Esophagus muscularis mucosa (tissue), 4 donors: ENCODE measurements at regions not wholly inside any gene's neighbourhood (a gene's known extent, or its start where the extent isn't known, plus 50 kb on each side); places are given as distances from the start of the nearest gene placed in this dataset.

ENCODE experiments used
- DNase-seq: peaks from one replicate; pipeline ENCODE4 v3.0.0-alpha.2; 2017; ENCODE audit errors: extremely low spot score
- H3K27ac ChIP-seq, 4 donors: fragments of 200-600 bp; sonication (generic); replicated peaks in 1 of 4; 1 replicate in 3 of 4; 2 replicates in 1 of 4; pipeline ENCODE4 v1.5.1; 2016 to 2019; ENCODE audit warnings: mild to moderate bottlenecking in 1 of 4
- H3K27me3 ChIP-seq, 4 donors: fragments of 200-600 bp; sonication (generic); one replicate each; pipeline versions ENCODE4 v1.5.1 to v1.6.0; 2016 to 2019
- H3K36me3 ChIP-seq, 4 donors: fragments of 200-600 bp; sonication (generic); one replicate each; pipeline ENCODE4 v1.5.1; 2016 to 2019
- H3K4me1 ChIP-seq, 4 donors: fragments of 200-600 bp; sonication (generic); one replicate each; pipeline ENCODE4 v1.5.1; 2016 to 2019
- H3K4me3 ChIP-seq, 4 donors: fragments of 200-600 bp; sonication (generic); 1 replicate in 2 of 4; 2 replicates in 2 of 4; pipeline ENCODE4 v1.5.1; 2016 to 2019; ENCODE audit warnings: mild to moderate bottlenecking in 4 of 4, moderate library complexity in 1 of 4
- H3K9me3 ChIP-seq, 4 donors: fragments of 200-600 bp; sonication (generic); 1 replicate in 3 of 4; 2 replicates in 1 of 4; pipeline ENCODE4 v1.5.1; 2016 to 2019
- CTCF ChIP-seq, 3 experiments: fragments of 200-600 bp in 2 of 3; fragments of 450-650 bp in 1 of 3; sonication (generic) in 2 of 3; IDR thresholded peaks; one replicate each; pipeline ENCODE4 v1.5.1; 2017 to 2019; ENCODE audit warnings: antibody characterized with exemption in 3 of 3, mild to moderate bottlenecking in 2 of 3, moderate library complexity in 1 of 3
- EP300 ChIP-seq: sonication (generic); formaldehyde crosslinking; IDR thresholded peaks from one replicate; pipeline ENCODE4 v1.6.1; 2017; ENCODE audit warnings: antibody characterized with exemption
- POLR2A ChIP-seq: fragments of 450-650 bp; IDR thresholded peaks from one replicate; pipeline ENCODE4 v1.6.1; 2017; ENCODE audit warnings: antibody characterized with exemption, moderate library complexity, mild to moderate bottlenecking, low read depth
- POLR2AphosphoS5 ChIP-seq, 2 donors: sonication (generic); formaldehyde crosslinking; IDR thresholded peaks; one replicate each; pipeline ENCODE4 v1.6.1; 2017; ENCODE audit warnings: antibody characterized with exemption in 2 of 2
- WGBS: methylation state at CpG from one replicate; pipeline ENCODE4 v1.1.5; 2018; 5-methylcytosine and 5-hydroxymethylcytosine counted together
- intact Hi-C: fragments of 100-400 bp; cut with DNase I; formaldehyde crosslinking; loops from one replicate; pipeline ENCODE4 v1.15.1; 2023

GRCh38 chr2:129794116-129794515, 185.3 kb upstream of the RAB6C start:
- no peak for TF ChIP-seq POLR2AphosphoS5 (IDR thresholded peaks at IDR 0.05)
- TF ChIP-seq POLR2A = no peak
- TF ChIP-seq EP300 = no peak
- no peak for TF ChIP-seq CTCF (IDR thresholded peaks at IDR 0.05)
- H3K4me1 ChIP-seq = no peaks in the 10 kb centered on the region
- H3K36me3 ChIP-seq = no peaks in the 10 kb centered on the region
- no peak overlapping the region for H3K4me3 ChIP-seq
- H3K9me3 ChIP-seq = no peaks in the 10 kb centered on the region
- intact Hi-C loops = no loop called here
- peaks cover 0 to 16% (median 0%) of the 10 kb centered on the region in 4 donors for H3K27me3 ChIP-seq
- H3K27ac ChIP-seq = no peak overlapping the region
- WGBS = 74% methylated on average over 5 of the region's 5 CpGs
- DNase-seq = peak; percentile 70

DNA sequence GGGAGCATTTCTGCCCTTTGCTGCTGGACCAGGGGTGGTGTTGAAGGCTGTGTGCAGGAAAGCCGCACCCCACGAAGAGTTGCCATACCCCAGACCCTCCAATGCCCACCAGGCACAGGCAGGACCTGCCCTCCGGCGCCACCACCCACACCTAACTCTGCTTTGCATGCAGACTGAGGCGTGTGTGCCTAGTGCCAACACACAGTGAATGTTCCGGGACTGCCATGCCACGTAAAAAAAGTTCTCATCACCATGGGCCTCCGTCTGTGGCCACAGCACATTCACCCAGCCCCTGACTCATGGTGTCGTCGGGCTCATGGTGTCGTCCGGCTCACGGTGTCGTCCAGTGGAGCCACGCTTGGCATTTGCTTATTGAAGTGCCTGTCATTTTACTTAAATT, 184.9 kb upstream of the RAB6C start:
- DNase-seq = peak; percentile 81
- Histone ChIP-seq H3K4me1 (no peaks in the 10 kb centered on the region), H3K36me3 (no peaks in the 10 kb centered on the region), H3K27ac (no peak overlapping the region), H3K27me3 (peaks cover 0 to 16% (median 0%) of the 10 kb centered on the region in 4 donors), H3K4me3 (no peak overlapping the region), H3K9me3 (no peaks in the 10 kb centered on the region)
- intact Hi-C loops = no loop called here
- 88% methylated on average over 15 of the region's 15 CpGs for WGBS
- TF ChIP-seq POLR2AphosphoS5 (IDR thresholded peaks at IDR 0.05) = no peak
- no peak for TF ChIP-seq EP300
- TF ChIP-seq CTCF (IDR thresholded peaks at IDR 0.05) = no peak
- no peak for TF ChIP-seq POLR2A

DNA sequence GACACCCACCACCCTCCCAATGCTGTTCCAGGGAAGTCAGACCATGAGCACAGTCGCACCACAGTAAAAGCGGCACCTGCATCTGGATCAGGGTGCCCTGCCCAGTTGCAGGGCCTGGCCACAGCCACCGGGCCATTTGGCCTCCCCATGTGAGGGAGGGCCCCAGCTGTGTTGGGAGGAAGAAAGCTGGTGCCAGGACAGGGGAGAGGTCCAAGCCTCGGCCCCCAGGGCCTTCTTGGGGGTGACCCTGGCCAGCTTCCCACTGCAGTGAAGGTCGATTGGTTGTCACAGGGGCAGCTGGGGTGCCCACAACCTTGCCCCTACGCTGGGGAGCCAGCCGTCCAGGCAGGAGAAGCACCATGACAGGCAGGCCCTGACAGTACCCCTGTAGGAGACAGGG, 183.2 kb upstream of the RAB6C start:
- Histone ChIP-seq H3K36me3 (no peaks in the 10 kb centered on the region), H3K4me3 (no peak overlapping the region), H3K9me3 (no peaks in the 10 kb centered on the region), H3K27me3 (peaks cover 0 to 16% (median 0%) of the 10 kb centered on the region in 4 donors), H3K27ac (no peak overlapping the region), H3K4me1 (no peaks in the 10 kb centered on the region)
- peak; percentile 68 for DNase-seq
- intact Hi-C loops = no loop called here
- 93% methylated on average over 4 of the region's 7 CpGs for WGBS
- TF ChIP-seq POLR2A (no peak), POLR2AphosphoS5 (IDR thresholded peaks at IDR 0.05) (no peak), CTCF (IDR thresholded peaks at IDR 0.05) (no peak), EP300 (no peak)

- H3K4me1 ChIP-seq = no peaks in the 10 kb centered on the region
- TF ChIP-seq POLR2AphosphoS5 (IDR thresholded peaks at IDR 0.05) (no peak), EP300 (no peak), POLR2A (no peak), CTCF (IDR thresholded peaks at IDR 0.05) (no peak)
- peaks cover 0 to 16% (median 0%) of the 10 kb centered on the region in 4 donors for H3K27me3 ChIP-seq
- intact Hi-C loops = no loop called here
- H3K27ac ChIP-seq = no peak overlapping the region
- H3K9me3 ChIP-seq = no peaks in the 10 kb centered on the region
- no peak for DNase-seq
- WGBS = 75% methylated on average over 9 of the region's 9 CpGs
- H3K36me3 ChIP-seq = no peaks in the 10 kb centered on the region
- no peak overlapping the region for H3K4me3 ChIP-seq
These were observed 182.5 kb upstream of the RAB6C start for GRCh38 chr2:129796801-129797488.
